SK-N-SH (cell line): ENCODE measurements at regions not wholly inside any gene's neighbourhood (a gene's known extent, or its start where the extent isn't known, plus 50 kb on each side); places are given as distances from the start of the nearest gene placed in this dataset.
A peak's percentile ranks its signal among the peaks of the same experiment; 100 is the strongest.

Source experiments
- CTCF ChIA-PET: fragments of 300-600, 350-600 bp; formaldehyde crosslinking; extraction: SDS; loops from one replicate; lab custom pipeline; 2021; lab: Yijun Ruan, JAX
- POLR2A ChIA-PET: fragments of 350-600 bp; sonication (Branson Sonifier 250); formaldehyde crosslinking; extraction: SDS; loops from one replicate; lab custom pipeline; 2020; ENCODE audit warnings: antibody characterized with exemption, inconsistent platforms; lab: Yijun Ruan, JAX
- DNase-seq: peaks from one replicate; pipeline ENCODE4 v3.0.0; 2012
- H2AFZ ChIP-seq: fragments of 200-600 bp; sonication (generic); 2 replicates; pipeline ENCODE4 v1.8.1; 2016; ENCODE audit warnings: antibody characterized with exemption, mild to moderate bottlenecking, low read depth
- H3F3A ChIP-seq: fragments of 200-600 bp; sonication (generic); replicated peaks from 2 replicates; pipeline ENCODE3; 2016; ENCODE audit warnings: antibody characterized with exemption, mild to moderate bottlenecking; ENCODE audit not compliant: insufficient read depth
- H3K27ac ChIP-seq, 2 experiments: fragments of 200-500 bp in 1 of 2; fragments of 200-600 bp in 1 of 2; sonication (Bioruptor generic) in 1 of 2; sonication (generic), shearing (Covaris generic) in 1 of 2; 2 replicates each; pipeline versions ENCODE4 v1.5.1 to v1.6.1; 2014 to 2016; ENCODE audit warnings: low read depth in 2 of 2, inconsistent platforms in 1 of 2, low read length in 1 of 2, mild to moderate bottlenecking in 1 of 2, mixed read lengths in 1 of 2
- H3K27me3 ChIP-seq: fragments of 200-600 bp; sonication (generic), shearing (Covaris generic); 2 replicates; pipeline ENCODE4 v1.6.1; 2016; ENCODE audit warnings: mixed run types; ENCODE audit not compliant: insufficient read depth
- H3K36me3 ChIP-seq, 2 experiments: fragments of 200-500 bp in 1 of 2; fragments of 200-600 bp in 1 of 2; sonication (Bioruptor generic) in 1 of 2; sonication (generic) in 1 of 2; replicated peaks in 1 of 2; 2 replicates each; pipeline versions ENCODE3 to v1.5.1; 2014 to 2016; ENCODE audit warnings: low read length in 1 of 2, mild to moderate bottlenecking in 1 of 2; ENCODE audit not compliant: insufficient read depth in 2 of 2, control insufficient read depth in 1 of 2
- H3K4me1 ChIP-seq, 2 experiments: fragments of 200-500 bp in 1 of 2; fragments of 200-600 bp in 1 of 2; sonication (Bioruptor generic) in 1 of 2; sonication (generic), shearing (Covaris generic) in 1 of 2; 2 replicates each; pipeline versions ENCODE4 v1.5.1 to v1.6.1; 2014 to 2016; ENCODE audit warnings: low read depth in 1 of 2, low read length in 1 of 2, mixed run types in 1 of 2; ENCODE audit not compliant: insufficient read depth in 2 of 2, control insufficient read depth in 1 of 2
- H3K4me2 ChIP-seq: fragments of 200-600 bp; sonication (generic), shearing (Covaris generic); 2 replicates; pipeline ENCODE4 v1.6.1; 2017; ENCODE audit warnings: mixed run types
- H3K4me3 ChIP-seq, 2 experiments: fragments of 200-500 bp in 1 of 2; fragments of 200-600 bp in 1 of 2; sonication (Bioruptor generic) in 1 of 2; sonication (generic), shearing (Covaris generic) in 1 of 2; 2 replicates each; pipeline versions ENCODE4 v1.5.1 to v1.8.1; 2014 to 2016; ENCODE audit warnings: low read depth in 2 of 2, inconsistent platforms in 1 of 2, low read length in 1 of 2, mild to moderate bottlenecking in 1 of 2, mixed read lengths in 1 of 2, moderate library complexity in 1 of 2
- H3K79me2 ChIP-seq: fragments of 200-600 bp; sonication (generic); 2 replicates; pipeline ENCODE4 v1.8.1; 2017; ENCODE audit warnings: mild to moderate bottlenecking; ENCODE audit not compliant: insufficient read depth
- H3K9ac ChIP-seq: fragments of 200-600 bp; sonication (generic); 2 replicates; pipeline ENCODE4 v1.6.1; 2017; ENCODE audit warnings: mixed run types
- H3K9me2 ChIP-seq: fragments of 200-600 bp; sonication (generic); 2 replicates; pipeline ENCODE4 v1.6.1; 2017; ENCODE audit warnings: mixed run types
- H3K9me3 ChIP-seq: fragments of 200-600 bp; sonication (generic); 2 replicates; pipeline ENCODE4 v1.6.1; 2017; ENCODE audit warnings: mixed run types, mild to moderate bottlenecking, moderate library complexity
- H4K20me1 ChIP-seq: fragments of 200-600 bp; sonication (generic); 2 replicates; pipeline ENCODE4 v1.6.1; 2017; ENCODE audit warnings: mild to moderate bottlenecking, mixed run types; ENCODE audit not compliant: insufficient read depth
- ELF1 ChIP-seq: IDR thresholded peaks from 2 replicates; pipeline ENCODE4 v1.4.0; 2012
- EP300 ChIP-seq, 2 experiments: IDR thresholded peaks; 2 replicates each; pipeline versions ENCODE4 v1.4.0 to v1.6.1; 2012; ENCODE audit warnings: borderline replicate concordance in 1 of 2, low read depth in 1 of 2, low read length in 1 of 2
- FOSL2 ChIP-seq: IDR thresholded peaks from 2 replicates; pipeline ENCODE4 v1.4.0; 2012; ENCODE audit warnings: low read depth, mild to moderate bottlenecking, moderate library complexity, borderline replicate concordance
- GATA2 ChIP-seq: sonication (generic); formaldehyde crosslinking; IDR thresholded peaks from 2 replicates; pipeline ENCODE4 v1.5.0; 2020; ENCODE audit warnings: mild to moderate bottlenecking, missing genetic modification reagents
- SIN3A ChIP-seq: IDR thresholded peaks from 2 replicates; pipeline ENCODE4 v1.6.1; 2012; ENCODE audit warnings: low read depth, mild to moderate bottlenecking, low read length, moderate library complexity, borderline replicate concordance
- whole genome bisulfite sequencing: methylation state at CpG from one replicate; pipeline ENCODE4 v1.1.6; 2017; ENCODE audit warnings: low lambda C conversion rate; 5-methylcytosine and 5-hydroxymethylcytosine counted together
- TF ChIP-seq, protein P1 (sequence below): fragments of 150-350 bp; IDR thresholded peaks from 2 replicates; pipeline ENCODE4 v1.6.1; 2016; ENCODE audit warnings: mild to moderate bottlenecking, low read depth, low read length
- TF ChIP-seq, protein P2 (sequence below): IDR thresholded peaks from 2 replicates; pipeline ENCODE4 v1.4.0; 2012; ENCODE audit warnings: low read depth, borderline replicate concordance
- TF ChIP-seq, protein P3 (sequence below): IDR thresholded peaks from 2 replicates; pipeline ENCODE4; 2012

DNA sequence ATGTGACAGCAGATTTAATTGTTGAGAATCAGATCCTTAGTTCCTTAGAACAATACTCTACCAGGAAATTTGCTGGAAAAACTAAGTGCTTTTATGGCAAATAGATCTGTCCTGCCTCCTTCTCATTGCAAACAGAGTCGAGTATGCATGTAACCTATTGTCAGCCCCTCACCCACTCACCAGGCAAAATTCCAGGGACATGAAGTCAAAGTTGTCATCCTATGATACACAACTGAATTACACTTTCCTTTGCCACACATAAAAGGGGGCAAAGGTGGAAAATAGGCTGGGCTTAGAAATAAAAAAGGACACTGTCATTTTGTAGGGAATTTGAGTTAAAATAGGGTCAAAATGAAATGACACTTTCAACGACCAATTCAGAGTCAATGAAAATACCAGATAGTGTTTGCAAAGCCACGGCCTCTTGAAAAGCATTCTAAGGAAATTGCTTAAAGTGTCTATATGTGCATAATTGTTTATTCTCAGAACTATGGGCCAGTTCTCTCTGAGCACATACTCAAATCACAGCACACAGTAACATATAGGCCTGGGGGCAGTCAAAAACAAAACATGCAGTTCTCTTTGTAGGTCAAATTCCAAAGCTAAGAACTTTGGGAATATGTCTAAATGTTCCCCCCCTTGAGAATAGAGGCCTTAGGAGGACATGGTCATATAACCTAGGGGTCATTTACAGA, 452.8 kb downstream of the NFIB start:
- Histone ChIP-seq H3K27me3 (no peaks in the 10 kb centered on the region), H3K36me3 (no peaks in the 10 kb centered on the region), H3K4me1 (peaks cover 0 to 5% of the 10 kb centered on the region in 2 experiments; a peak in 1 of 4 replicates), H2AFZ (no peak overlapping the region), H3K27ac (no peak overlapping the region)
- POLR2A ChIA-PET: no interaction called here
- TF ChIP-seq SIN3A (no peak), ELF1 (no peak), GATA2 (no peak)
- TF ChIP-seq, all 33 proteins: peak for 0
- no peak for DNase-seq
- CTCF ChIA-PET: no interaction called here
- H3K79me2 ChIP-seq: no peaks in the 10 kb centered on the region
- 69% methylated on average over 3 of the region's 3 CpGs for WGBS
- no peaks in the 10 kb centered on the region; the same call in 1 of the 2 replicates for H3K9me3 ChIP-seq
- no peak overlapping the region for H3K4me3 ChIP-seq
- no peak overlapping the region for H3K9ac ChIP-seq
- H4K20me1 ChIP-seq: no peaks in the 10 kb centered on the region
- no peaks in the 10 kb centered on the region for H3F3A ChIP-seq
- H3K9me2 ChIP-seq: no peaks in the 10 kb centered on the region
- no peak overlapping the region for H3K4me2 ChIP-seq

DNA sequence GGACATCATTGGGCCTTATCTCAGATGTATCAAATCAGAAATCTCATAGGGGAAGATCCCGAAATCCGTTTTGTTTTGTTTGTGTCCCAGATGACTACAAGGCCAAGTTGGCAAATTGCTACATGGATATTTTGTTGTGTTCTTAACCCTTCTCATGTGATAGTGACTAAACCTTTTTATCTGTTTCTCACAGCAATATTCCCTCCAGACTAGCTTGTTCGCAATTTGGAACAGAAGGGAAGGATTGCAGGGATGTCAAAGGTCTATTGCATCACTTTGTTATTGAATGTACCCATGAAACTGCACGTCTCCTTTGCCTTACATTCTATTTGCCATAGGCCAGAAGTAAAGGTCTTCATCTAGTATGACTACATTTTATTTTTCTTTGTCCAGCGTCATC, 453.9 kb downstream of the NFIB start:
- no peaks in the 10 kb centered on the region for H3K79me2 ChIP-seq
- H2AFZ ChIP-seq: no peak overlapping the region
- WGBS: 84% methylated on average over 5 of the region's 5 CpGs
- H3K9me3 ChIP-seq: no peaks in the 10 kb centered on the region; the same call in 1 of the 2 replicates
- no peak overlapping the region for H3K4me2 ChIP-seq
- H3K27me3 ChIP-seq: no peaks in the 10 kb centered on the region
- H3F3A ChIP-seq: no peaks in the 10 kb centered on the region
- no peak overlapping the region for H3K27ac ChIP-seq
- no peak overlapping the region for H3K4me3 ChIP-seq
- no peak overlapping the region for H3K9ac ChIP-seq
- H3K4me1 ChIP-seq: peaks cover 0 to 5% of the 10 kb centered on the region in 2 experiments; a peak in 1 of 4 replicates
- DNase-seq: no peak
- POLR2A ChIA-PET: no interaction called here
- no peaks in the 10 kb centered on the region for H3K36me3 ChIP-seq
- no peak for TF ChIP-seq ELF1
- TF ChIP-seq, protein P1, sequence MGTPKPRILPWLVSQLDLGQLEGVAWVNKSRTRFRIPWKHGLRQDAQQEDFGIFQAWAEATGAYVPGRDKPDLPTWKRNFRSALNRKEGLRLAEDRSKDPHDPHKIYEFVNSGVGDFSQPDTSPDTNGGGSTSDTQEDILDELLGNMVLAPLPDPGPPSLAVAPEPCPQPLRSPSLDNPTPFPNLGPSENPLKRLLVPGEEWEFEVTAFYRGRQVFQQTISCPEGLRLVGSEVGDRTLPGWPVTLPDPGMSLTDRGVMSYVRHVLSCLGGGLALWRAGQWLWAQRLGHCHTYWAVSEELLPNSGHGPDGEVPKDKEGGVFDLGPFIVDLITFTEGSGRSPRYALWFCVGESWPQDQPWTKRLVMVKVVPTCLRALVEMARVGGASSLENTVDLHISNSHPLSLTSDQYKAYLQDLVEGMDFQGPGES: no peak
- TF ChIP-seq, protein P2, sequence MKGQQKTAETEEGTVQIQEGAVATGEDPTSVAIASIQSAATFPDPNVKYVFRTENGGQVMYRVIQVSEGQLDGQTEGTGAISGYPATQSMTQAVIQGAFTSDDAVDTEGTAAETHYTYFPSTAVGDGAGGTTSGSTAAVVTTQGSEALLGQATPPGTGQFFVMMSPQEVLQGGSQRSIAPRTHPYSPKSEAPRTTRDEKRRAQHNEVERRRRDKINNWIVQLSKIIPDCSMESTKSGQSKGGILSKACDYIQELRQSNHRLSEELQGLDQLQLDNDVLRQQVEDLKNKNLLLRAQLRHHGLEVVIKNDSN: no peak
- TF ChIP-seq, protein P3, sequence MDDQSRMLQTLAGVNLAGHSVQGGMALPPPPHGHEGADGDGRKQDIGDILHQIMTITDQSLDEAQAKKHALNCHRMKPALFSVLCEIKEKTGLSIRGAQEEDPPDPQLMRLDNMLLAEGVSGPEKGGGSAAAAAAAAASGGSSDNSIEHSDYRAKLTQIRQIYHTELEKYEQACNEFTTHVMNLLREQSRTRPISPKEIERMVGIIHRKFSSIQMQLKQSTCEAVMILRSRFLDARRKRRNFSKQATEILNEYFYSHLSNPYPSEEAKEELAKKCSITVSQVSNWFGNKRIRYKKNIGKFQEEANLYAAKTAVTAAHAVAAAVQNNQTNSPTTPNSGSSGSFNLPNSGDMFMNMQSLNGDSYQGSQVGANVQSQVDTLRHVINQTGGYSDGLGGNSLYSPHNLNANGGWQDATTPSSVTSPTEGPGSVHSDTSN: no peak
- no peaks in the 10 kb centered on the region for H4K20me1 ChIP-seq
- no peaks in the 10 kb centered on the region for H3K9me2 ChIP-seq
- CTCF ChIA-PET: no interaction called here

DNA sequence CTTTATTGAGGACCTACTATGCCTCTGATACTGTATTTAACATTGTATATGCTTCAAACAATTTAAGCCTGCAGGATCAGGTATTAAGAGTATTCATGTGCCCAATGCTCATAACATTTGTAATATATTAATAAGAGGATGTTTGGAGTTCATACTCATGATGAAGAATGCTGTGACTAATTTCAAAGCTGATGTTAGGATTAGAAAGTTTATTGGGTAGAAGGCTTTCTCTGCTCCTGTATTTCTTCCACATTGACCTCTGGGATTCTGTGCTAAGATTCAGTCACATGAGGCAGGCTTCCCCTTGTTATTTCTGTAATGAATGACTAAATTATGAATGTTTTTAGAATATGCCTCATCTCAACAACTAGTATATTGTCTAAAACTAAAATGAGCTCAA, 456.4 kb downstream of the NFIB start:
- H3K4me3 ChIP-seq: no peak overlapping the region
- peaks cover 0 to 5% of the 10 kb centered on the region in 2 experiments; a peak in 1 of 4 replicates for H3K4me1 ChIP-seq
- ChIA-PET CTCF (interaction anchor here (1.1 to 1.3 kb wide), 2 partner anchors 9 to 25 kb away, joined by 3 read pairs; no protein-coding TSS in a partner anchor), POLR2A (no interaction called here)
- TF ChIP-seq FOSL2: peak; percentile 47; the same call in 1 of the 2 replicates
- TF ChIP-seq, protein P2: 0 out of 2 replicates have a peak, but pooled peaks have one; percentile 15
- TF ChIP-seq EP300 (IDR thresholded peaks at IDR 0.05; ENCODE audit: borderline replicate concordance in 1 of 2, low read depth in 1 of 2, low read length in 1 of 2): peak in 1 of 2 experiments; percentile 29; a peak in 1 of 4 replicates
- TF ChIP-seq SIN3A: no peak
- H4K20me1 ChIP-seq: no peaks in the 10 kb centered on the region
- no peak overlapping the region for H3K27ac ChIP-seq
- H3K27me3 ChIP-seq: no peaks in the 10 kb centered on the region
- DNase-seq: no peak
- no peaks in the 10 kb centered on the region for H3F3A ChIP-seq
- H3K79me2 ChIP-seq: no peaks in the 10 kb centered on the region
- no peaks in the 10 kb centered on the region for H3K36me3 ChIP-seq
- no peaks in the 10 kb centered on the region; the same call in 1 of the 2 replicates for H3K9me3 ChIP-seq
- no peak overlapping the region for H2AFZ ChIP-seq
- no peak overlapping the region for H3K9ac ChIP-seq
- no peak overlapping the region for H3K4me2 ChIP-seq
- H3K9me2 ChIP-seq: no peaks in the 10 kb centered on the region
